ENCODE measurements at regions not wholly inside any gene's neighbourhood (a gene's known extent, or its start where the extent isn't known, plus 50 kb on each side); places are given as distances from the start of the nearest gene placed in this dataset.
"Not testable (repeated sequence)": the region's sequence is repeated elsewhere in the genome, so short reads cannot be mapped to it uniquely, and the experiment has no call there.

GRCh38 chr6:6736791-6737654, 148.5 kb downstream of the LY86 start:
- Mint-ChIP-seq H3K27ac (no peak overlapping the region), H3K4me1 (ENCODE audit: low read depth) (peaks cover 1% of the 10 kb centered on the region), H3K4me3 (no peak overlapping the region), H3K9me3 (no peaks in the 10 kb centered on the region), H3K36me3 (ENCODE audit: low read depth) (no peaks in the 10 kb centered on the region), H3K27me3 (ENCODE audit: low read depth) (peaks cover 45% of the 10 kb centered on the region)
- no peak for DNase-seq (ENCODE audit: low spot score)

GRCh38 chr6:6737671-6738070, 149.2 kb downstream of the LY86 start:
- Mint-ChIP-seq H3K27me3 (ENCODE audit: low read depth) (peaks cover 45% of the 10 kb centered on the region), H3K9me3 (no peaks in the 10 kb centered on the region), H3K4me3 (no peak overlapping the region), H3K4me1 (ENCODE audit: low read depth) (peaks cover 3% of the 10 kb centered on the region), H3K27ac (no peak overlapping the region), H3K36me3 (ENCODE audit: low read depth) (no peaks in the 10 kb centered on the region)
- no peak for DNase-seq (ENCODE audit: low spot score)

- no peak for DNase-seq (ENCODE audit: low spot score)
- H3K27me3 Mint-ChIP-seq (ENCODE audit: low read depth), result peaks cover 46% of the 10 kb centered on the region
- peaks cover 3% of the 10 kb centered on the region for H3K4me1 Mint-ChIP-seq (ENCODE audit: low read depth)
- H3K9me3 Mint-ChIP-seq, result no peaks in the 10 kb centered on the region
- no peaks in the 10 kb centered on the region for H3K36me3 Mint-ChIP-seq (ENCODE audit: low read depth)
- no peak overlapping the region for H3K4me3 Mint-ChIP-seq
- no peak overlapping the region for H3K27ac Mint-ChIP-seq
Measured at GRCh38 chr6:6738108-6738507, 149.6 kb downstream of the LY86 start.

GRCh38 chr6:6738922-6739716, 150.6 kb downstream of the LY86 start:
- Mint-ChIP-seq H3K27ac (no peak overlapping the region), H3K27me3 (ENCODE audit: low read depth) (peaks cover 46% of the 10 kb centered on the region), H3K9me3 (no peaks in the 10 kb centered on the region), H3K36me3 (ENCODE audit: low read depth) (no peaks in the 10 kb centered on the region), H3K4me3 (no peak overlapping the region), H3K4me1 (ENCODE audit: low read depth) (peaks cover 3% of the 10 kb centered on the region)
- DNase-seq (ENCODE audit: low spot score), result no peak

GRCh38 chr6:6740595-6740994, 152.1 kb downstream of the LY86 start:
- no peak for DNase-seq (ENCODE audit: low spot score)
- peaks cover 3% of the 10 kb centered on the region for H3K4me1 Mint-ChIP-seq (ENCODE audit: low read depth)
- H3K4me3 Mint-ChIP-seq, result no peak overlapping the region
- no peaks in the 10 kb centered on the region for H3K36me3 Mint-ChIP-seq (ENCODE audit: low read depth)
- no peak overlapping the region for H3K27ac Mint-ChIP-seq
- H3K27me3 Mint-ChIP-seq (ENCODE audit: low read depth), result peaks cover 41% of the 10 kb centered on the region
- no peaks in the 10 kb centered on the region for H3K9me3 Mint-ChIP-seq

- Mint-ChIP-seq H3K27me3 (ENCODE audit: low read depth) (peaks cover 38% of the 10 kb centered on the region), H3K36me3 (ENCODE audit: low read depth) (no peaks in the 10 kb centered on the region), H3K4me3 (no peak overlapping the region), H3K4me1 (ENCODE audit: low read depth) (peaks cover 3% of the 10 kb centered on the region), H3K27ac (no peak overlapping the region), H3K9me3 (no peaks in the 10 kb centered on the region)
- DNase-seq (ENCODE audit: low spot score), result no peak
Measured at GRCh38 chr6:6741264-6741663, 152.7 kb downstream of the LY86 start.

GRCh38 chr6:6742535-6742934, 154.0 kb downstream of the LY86 start:
- Mint-ChIP-seq H3K4me1 (ENCODE audit: low read depth) (peaks cover 7% of the 10 kb centered on the region), H3K36me3 (ENCODE audit: low read depth) (no peaks in the 10 kb centered on the region), H3K27ac (no peak overlapping the region), H3K9me3 (no peaks in the 10 kb centered on the region), H3K4me3 (no peak overlapping the region), H3K27me3 (ENCODE audit: low read depth) (peaks cover 32% of the 10 kb centered on the region)
- DNase-seq (ENCODE audit: low spot score), result no peak

GRCh38 chr6:6744551-6744950, 156.0 kb downstream of the LY86 start:
- no peak for DNase-seq (ENCODE audit: low spot score)
- peaks cover 7% of the 10 kb centered on the region for H3K4me1 Mint-ChIP-seq (ENCODE audit: low read depth)
- H3K27me3 Mint-ChIP-seq (ENCODE audit: low read depth), result peaks cover 18% of the 10 kb centered on the region
- no peaks in the 10 kb centered on the region for H3K36me3 Mint-ChIP-seq (ENCODE audit: low read depth)
- no peak overlapping the region for H3K27ac Mint-ChIP-seq
- H3K4me3 Mint-ChIP-seq, result no peak overlapping the region
- no peaks in the 10 kb centered on the region for H3K9me3 Mint-ChIP-seq

- not testable (repeated sequence) for DNase-seq (ENCODE audit: low spot score); H3K36me3 Mint-ChIP-seq (ENCODE audit: low read depth); H3K27ac Mint-ChIP-seq; H3K9me3 Mint-ChIP-seq; H3K4me3 Mint-ChIP-seq
- peaks cover 12% of the 10 kb centered on the region for H3K4me1 Mint-ChIP-seq (ENCODE audit: low read depth)
- H3K27me3 Mint-ChIP-seq (ENCODE audit: low read depth), result peaks cover 18% of the 10 kb centered on the region
Measured at GRCh38 chr6:6745637-6746332, 157.3 kb downstream of the LY86 start.

- no peak overlapping the region for H3K27ac Mint-ChIP-seq
- H3K4me3 Mint-ChIP-seq, result no peak overlapping the region
- H3K9me3 Mint-ChIP-seq, result no peaks in the 10 kb centered on the region
- peaks cover 16% of the 10 kb centered on the region for H3K4me1 Mint-ChIP-seq (ENCODE audit: low read depth)
- no peak for DNase-seq (ENCODE audit: low spot score)
- no peaks in the 10 kb centered on the region for H3K36me3 Mint-ChIP-seq (ENCODE audit: low read depth)
- peaks cover 18% of the 10 kb centered on the region for H3K27me3 Mint-ChIP-seq (ENCODE audit: low read depth)
Measured at GRCh38 chr6:6746333-6746969, 157.9 kb downstream of the LY86 start.

GRCh38 chr6:6746970-6747338, 158.4 kb downstream of the LY86 start:
- Mint-ChIP-seq H3K4me1 (ENCODE audit: low read depth) (peaks cover 20% of the 10 kb centered on the region), H3K27ac (no peak overlapping the region), H3K36me3 (ENCODE audit: low read depth) (no peaks in the 10 kb centered on the region), H3K27me3 (ENCODE audit: low read depth) (peaks cover 18% of the 10 kb centered on the region), H3K4me3 (no peak overlapping the region), H3K9me3 (no peaks in the 10 kb centered on the region)
- no peak for DNase-seq (ENCODE audit: low spot score)

- H3K9me3 Mint-ChIP-seq, result no peaks in the 10 kb centered on the region
- H3K36me3 Mint-ChIP-seq (ENCODE audit: low read depth), result no peaks in the 10 kb centered on the region
- peaks cover 18% of the 10 kb centered on the region for H3K27me3 Mint-ChIP-seq (ENCODE audit: low read depth)
- H3K4me1 Mint-ChIP-seq (ENCODE audit: low read depth), result peaks cover 22% of the 10 kb centered on the region
- no peak overlapping the region for H3K4me3 Mint-ChIP-seq
- no peak for DNase-seq (ENCODE audit: low spot score)
- no peak overlapping the region for H3K27ac Mint-ChIP-seq
Measured at GRCh38 chr6:6747371-6747770, 158.9 kb downstream of the LY86 start.

GRCh38 chr6:6748001-6748400, 159.5 kb downstream of the LY86 start:
- no peaks in the 10 kb centered on the region for H3K9me3 Mint-ChIP-seq
- peaks cover 20% of the 10 kb centered on the region for H3K4me1 Mint-ChIP-seq (ENCODE audit: low read depth)
- H3K27ac Mint-ChIP-seq, result no peak overlapping the region
- H3K4me3 Mint-ChIP-seq, result no peak overlapping the region
- no peaks in the 10 kb centered on the region for H3K36me3 Mint-ChIP-seq (ENCODE audit: low read depth)
- DNase-seq (ENCODE audit: low spot score), result no peak
- peaks cover 12% of the 10 kb centered on the region for H3K27me3 Mint-ChIP-seq (ENCODE audit: low read depth)
